ENCODE measurements at regions not wholly inside any gene's neighbourhood (a gene's known extent, or its start where the extent isn't known, plus 50 kb on each side); places are given as distances from the start of the nearest gene placed in this dataset.

DNA sequence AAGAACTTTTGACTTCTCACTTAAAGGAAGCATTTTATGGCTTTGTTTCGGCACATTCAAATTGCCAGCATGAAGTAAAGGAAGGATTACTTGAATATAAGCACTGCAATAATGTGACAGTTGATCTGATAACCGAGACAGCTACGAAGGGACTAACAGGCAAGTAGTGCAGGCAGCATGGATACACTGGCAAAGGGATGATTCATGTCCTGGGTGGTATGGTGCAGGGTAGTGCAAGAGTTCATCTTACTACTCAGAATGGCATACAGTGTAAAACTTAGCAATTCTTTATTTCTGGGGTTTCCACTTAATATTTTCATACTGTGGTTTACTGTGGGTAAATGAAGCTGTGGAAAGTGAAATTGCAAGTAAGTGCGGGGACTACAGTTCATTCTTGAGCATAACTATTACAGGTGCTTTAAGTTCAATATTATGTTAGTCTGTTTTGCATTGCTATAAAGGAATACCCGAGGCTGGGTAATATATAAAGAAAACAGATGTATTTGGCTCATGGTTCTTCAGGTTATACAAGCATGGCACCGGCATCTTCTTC, 611.8 kb downstream of the SPOCK3 start:
- no peak for DNase-seq (ENCODE audit: low spot score)
- TF ChIP-seq, protein P1, sequence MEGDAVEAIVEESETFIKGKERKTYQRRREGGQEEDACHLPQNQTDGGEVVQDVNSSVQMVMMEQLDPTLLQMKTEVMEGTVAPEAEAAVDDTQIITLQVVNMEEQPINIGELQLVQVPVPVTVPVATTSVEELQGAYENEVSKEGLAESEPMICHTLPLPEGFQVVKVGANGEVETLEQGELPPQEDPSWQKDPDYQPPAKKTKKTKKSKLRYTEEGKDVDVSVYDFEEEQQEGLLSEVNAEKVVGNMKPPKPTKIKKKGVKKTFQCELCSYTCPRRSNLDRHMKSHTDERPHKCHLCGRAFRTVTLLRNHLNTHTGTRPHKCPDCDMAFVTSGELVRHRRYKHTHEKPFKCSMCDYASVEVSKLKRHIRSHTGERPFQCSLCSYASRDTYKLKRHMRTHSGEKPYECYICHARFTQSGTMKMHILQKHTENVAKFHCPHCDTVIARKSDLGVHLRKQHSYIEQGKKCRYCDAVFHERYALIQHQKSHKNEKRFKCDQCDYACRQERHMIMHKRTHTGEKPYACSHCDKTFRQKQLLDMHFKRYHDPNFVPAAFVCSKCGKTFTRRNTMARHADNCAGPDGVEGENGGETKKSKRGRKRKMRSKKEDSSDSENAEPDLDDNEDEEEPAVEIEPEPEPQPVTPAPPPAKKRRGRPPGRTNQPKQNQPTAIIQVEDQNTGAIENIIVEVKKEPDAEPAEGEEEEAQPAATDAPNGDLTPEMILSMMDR (IDR thresholded peaks at IDR 0.05; ENCODE audit: borderline replicate concordance, control extremely low read depth, extremely low read depth, insufficient read depth, missing control alignments) = no peak
- in situ Hi-C loops (cut with MboI; ENCODE audit: low sequenced_read_pairs, unreplicated experiment) = no loop called here

DNA sequence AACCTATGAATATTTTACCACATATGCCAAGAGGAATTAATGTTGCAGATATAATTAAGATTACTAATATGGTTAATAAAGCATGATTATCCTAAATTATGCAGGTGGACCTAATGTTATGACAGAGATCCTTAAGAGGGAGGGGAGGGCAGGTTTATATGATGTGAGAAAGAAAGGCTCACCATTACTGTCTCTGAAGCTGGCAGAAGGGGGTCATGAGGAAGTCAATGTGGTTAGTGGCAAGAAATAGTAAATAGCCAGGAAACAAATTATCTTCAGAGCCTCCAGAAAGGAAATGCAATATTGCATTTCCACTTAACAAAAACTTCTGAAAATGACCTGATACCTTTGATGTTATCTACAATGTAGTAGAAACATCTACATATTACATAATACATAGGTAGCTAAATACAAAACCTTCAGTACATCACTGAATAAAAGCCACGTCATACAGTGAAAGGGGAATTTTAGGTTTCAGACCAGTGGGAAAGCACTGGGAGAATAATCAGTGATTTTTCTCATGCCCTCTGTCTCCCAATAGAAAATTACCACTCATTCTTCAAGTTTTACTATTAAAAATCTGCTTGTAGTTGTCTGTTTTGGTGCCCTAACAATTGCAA, 609.2 kb downstream of the SPOCK3 start:
- DNase-seq (ENCODE audit: low spot score) = no peak
- TF ChIP-seq, protein P1 (IDR thresholded peaks at IDR 0.05; ENCODE audit: borderline replicate concordance, control extremely low read depth, extremely low read depth, insufficient read depth, missing control alignments) = no peak
- in situ Hi-C loops (cut with MboI; ENCODE audit: low sequenced_read_pairs, unreplicated experiment) = no loop called here

DNA sequence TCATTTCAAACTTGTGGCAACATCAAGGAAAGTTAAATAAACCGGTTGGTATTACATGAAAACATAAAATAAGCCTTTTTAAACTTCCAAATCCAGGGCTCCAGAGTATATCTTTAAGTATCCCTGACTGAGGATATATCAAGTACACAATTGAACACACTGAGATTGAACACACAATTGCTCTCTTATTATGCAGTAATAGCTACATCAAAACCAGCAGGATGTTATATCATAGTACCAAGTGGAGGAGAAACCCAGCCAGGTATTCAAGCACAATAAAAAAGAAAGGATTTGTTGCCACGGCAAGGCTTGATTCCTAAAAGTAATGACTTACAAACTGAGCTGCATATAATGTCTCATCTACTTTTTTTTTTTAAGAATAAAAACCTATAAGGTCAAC, 605.8 kb downstream of the SPOCK3 start:
- TF ChIP-seq, protein P1 (IDR thresholded peaks at IDR 0.05; ENCODE audit: borderline replicate concordance, control extremely low read depth, extremely low read depth, insufficient read depth, missing control alignments) = no peak
- in situ Hi-C loops (cut with MboI; ENCODE audit: low sequenced_read_pairs, unreplicated experiment) = no loop called here
- no peak for DNase-seq (ENCODE audit: low spot score)

DNA sequence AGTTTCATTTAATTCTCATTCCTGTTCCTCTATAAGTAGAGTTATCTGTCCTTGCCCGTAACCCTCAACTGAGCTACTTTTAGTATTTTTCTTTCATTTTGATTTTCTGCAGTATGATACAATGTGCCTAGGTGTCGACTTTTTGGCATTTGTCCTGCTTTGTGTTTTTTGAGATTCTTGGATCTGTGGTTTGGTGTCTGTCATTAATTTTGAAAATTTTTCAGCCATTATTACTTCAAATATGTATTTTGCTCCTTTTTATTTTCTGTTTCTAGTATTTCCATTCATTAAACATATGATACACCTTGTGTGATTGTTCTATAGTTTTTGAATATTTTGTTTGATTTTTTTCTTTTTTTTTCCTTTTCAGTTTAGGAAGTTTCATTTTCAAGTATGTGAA, 598.9 kb downstream of the SPOCK3 start:
- in situ Hi-C loops (cut with MboI; ENCODE audit: low sequenced_read_pairs, unreplicated experiment) = no loop called here
- DNase-seq (ENCODE audit: low spot score) = no peak
- TF ChIP-seq, protein P1 (IDR thresholded peaks at IDR 0.05; ENCODE audit: borderline replicate concordance, control extremely low read depth, extremely low read depth, insufficient read depth, missing control alignments) = no peak

- DNase-seq (ENCODE audit: low spot score) = no peak
- TF ChIP-seq, protein P1 (IDR thresholded peaks at IDR 0.05; ENCODE audit: borderline replicate concordance, control extremely low read depth, extremely low read depth, insufficient read depth, missing control alignments) = no peak
- in situ Hi-C loops (cut with MboI; ENCODE audit: low sequenced_read_pairs, unreplicated experiment) = no loop called here
These were observed 596.5 kb downstream of the SPOCK3 start for GRCh38 chr4:166637816-166638215.

DNA sequence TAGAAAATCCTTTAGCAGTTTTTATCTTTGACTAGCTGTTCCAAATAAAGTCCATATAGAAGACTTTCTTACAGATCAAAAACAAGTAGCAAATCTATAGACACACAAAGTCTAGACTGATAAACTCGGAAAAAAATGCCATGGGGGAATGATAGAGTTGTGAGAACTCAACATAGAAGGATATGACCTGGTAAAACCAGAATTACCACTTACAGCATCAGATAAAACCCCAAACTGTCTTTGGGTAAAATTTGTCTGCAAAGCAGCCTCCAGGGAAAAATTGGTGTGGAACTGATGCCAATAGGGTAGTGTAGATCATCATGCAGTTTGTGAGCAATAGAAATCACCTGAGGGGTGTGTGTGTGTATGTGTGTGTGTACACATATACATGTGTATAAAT, 579.1 kb downstream of the SPOCK3 start:
- no peak for DNase-seq (ENCODE audit: low spot score)
- in situ Hi-C loops (cut with MboI; ENCODE audit: low sequenced_read_pairs, unreplicated experiment) = no loop called here
- TF ChIP-seq, protein P1 (IDR thresholded peaks at IDR 0.05; ENCODE audit: borderline replicate concordance, control extremely low read depth, extremely low read depth, insufficient read depth, missing control alignments) = no peak
